Peyer's patch (tissue), 4 donors: ENCODE measurements at regions not wholly inside any gene's neighbourhood (a gene's known extent, or its start where the extent isn't known, plus 50 kb on each side); places are given as distances from the start of the nearest gene placed in this dataset.

Experiments
- POLR2A ChIP-seq, 2 donors: fragments of 450-650 bp; IDR thresholded peaks; one replicate each; pipeline ENCODE4 v1.5.1; 2017; ENCODE audit warnings: antibody characterized with exemption in 2 of 2, mild to moderate bottlenecking in 2 of 2, moderate library complexity in 2 of 2
- TF ChIP-seq, protein P1 (sequence below), 6 experiments: fragments of 450-650 bp in 4 of 6; fragments of 200-600 bp in 2 of 6; sonication (generic) in 1 of 6; IDR thresholded peaks; one replicate each; pipeline ENCODE4 v1.5.1; 2017 to 2019; ENCODE audit warnings: antibody characterized with exemption in 6 of 6, mild to moderate bottlenecking in 3 of 6, moderate library complexity in 1 of 6

DNA sequence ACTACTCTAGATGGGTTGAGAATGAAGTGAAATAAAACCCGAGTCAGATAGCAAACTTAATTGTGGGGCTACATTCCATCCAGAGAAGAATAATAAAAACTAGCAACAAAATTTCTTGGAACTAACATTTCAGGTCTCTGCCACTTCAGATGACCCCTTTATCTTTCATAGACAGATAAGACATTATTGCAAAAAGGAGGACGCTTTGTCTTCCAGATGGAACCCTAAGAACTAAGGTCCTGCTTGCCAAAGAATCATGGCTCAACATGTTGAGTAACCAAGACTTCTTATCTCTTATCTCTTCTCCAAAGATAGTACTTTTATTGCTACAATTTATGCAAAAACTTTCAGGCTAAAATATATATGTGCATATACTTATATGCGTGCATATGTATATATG is 221.1 kb upstream of the PREP start:
- no peak for TF ChIP-seq POLR2A (IDR thresholded peaks at IDR 0.05)
- TF ChIP-seq, protein P1, sequence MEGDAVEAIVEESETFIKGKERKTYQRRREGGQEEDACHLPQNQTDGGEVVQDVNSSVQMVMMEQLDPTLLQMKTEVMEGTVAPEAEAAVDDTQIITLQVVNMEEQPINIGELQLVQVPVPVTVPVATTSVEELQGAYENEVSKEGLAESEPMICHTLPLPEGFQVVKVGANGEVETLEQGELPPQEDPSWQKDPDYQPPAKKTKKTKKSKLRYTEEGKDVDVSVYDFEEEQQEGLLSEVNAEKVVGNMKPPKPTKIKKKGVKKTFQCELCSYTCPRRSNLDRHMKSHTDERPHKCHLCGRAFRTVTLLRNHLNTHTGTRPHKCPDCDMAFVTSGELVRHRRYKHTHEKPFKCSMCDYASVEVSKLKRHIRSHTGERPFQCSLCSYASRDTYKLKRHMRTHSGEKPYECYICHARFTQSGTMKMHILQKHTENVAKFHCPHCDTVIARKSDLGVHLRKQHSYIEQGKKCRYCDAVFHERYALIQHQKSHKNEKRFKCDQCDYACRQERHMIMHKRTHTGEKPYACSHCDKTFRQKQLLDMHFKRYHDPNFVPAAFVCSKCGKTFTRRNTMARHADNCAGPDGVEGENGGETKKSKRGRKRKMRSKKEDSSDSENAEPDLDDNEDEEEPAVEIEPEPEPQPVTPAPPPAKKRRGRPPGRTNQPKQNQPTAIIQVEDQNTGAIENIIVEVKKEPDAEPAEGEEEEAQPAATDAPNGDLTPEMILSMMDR (IDR thresholded peaks at IDR 0.05), result no peak
